ENCODE measurements at regions not wholly inside any gene's neighbourhood (a gene's known extent, or its start where the extent isn't known, plus 50 kb on each side); places are given as distances from the start of the nearest gene placed in this dataset.

GRCh38 chr5:2011481-2012411 lies 129.0 kb upstream of the IRX4 start:
- no peak for DNase-seq (ENCODE audit: low read depth in 2 of 2)

GRCh38 chr5:2010940-2011339 lies 128.2 kb upstream of the IRX4 start:
- DNase-seq (ENCODE audit: low read depth in 2 of 2), result no peak

- no peak for DNase-seq (ENCODE audit: low read depth in 2 of 2)
Observed at GRCh38 chr5:2009986-2010914, 127.5 kb upstream of the IRX4 start.

DNA sequence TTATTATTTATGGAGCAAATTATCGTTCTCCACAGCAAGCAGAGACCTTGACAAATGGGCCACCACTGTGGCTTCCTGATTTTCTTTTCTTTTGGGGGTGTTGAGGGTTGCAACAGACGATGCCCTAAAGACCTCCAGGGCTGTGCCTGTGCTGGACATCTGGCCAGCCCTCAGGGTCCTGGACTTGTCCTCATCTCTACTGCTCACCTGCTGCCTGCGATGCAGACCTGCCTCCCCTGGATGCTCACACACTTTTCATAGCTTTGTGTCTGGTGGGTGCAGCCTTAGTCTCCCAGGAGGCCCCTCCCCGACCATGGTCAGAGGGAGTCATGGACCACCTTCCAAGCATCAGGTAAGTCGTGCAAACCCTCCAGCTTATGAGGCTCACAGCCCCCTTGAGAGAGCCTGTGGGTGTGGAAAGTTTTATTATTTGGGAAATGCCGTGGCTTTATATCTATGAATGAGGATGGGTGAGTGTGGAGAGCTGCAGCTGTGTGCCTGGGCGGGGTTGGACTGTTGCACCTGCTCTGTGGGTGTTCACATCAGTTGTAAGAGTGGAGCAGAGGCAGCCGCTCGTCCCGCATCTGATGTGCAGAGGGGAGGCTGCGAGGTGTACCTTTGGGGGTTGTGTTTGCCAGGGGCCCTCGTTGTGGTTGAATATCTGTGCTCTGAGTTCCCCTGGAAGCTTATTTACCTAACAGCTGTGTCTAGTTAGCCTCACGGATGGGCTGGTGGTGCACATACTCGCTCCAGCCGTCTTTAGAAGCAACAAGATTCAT lies 126.3 kb upstream of the IRX4 start:
- no peak for DNase-seq (ENCODE audit: low read depth in 2 of 2)

GRCh38 chr5:2007878-2008501 lies 125.3 kb upstream of the IRX4 start:
- no peak for DNase-seq (ENCODE audit: low read depth in 2 of 2)

- DNase-seq (ENCODE audit: low read depth in 2 of 2), result no peak
Observed at GRCh38 chr5:2007496-2007877, 124.8 kb upstream of the IRX4 start.

GRCh38 chr5:2006971-2007291 lies 124.2 kb upstream of the IRX4 start:
- no peak for DNase-seq (ENCODE audit: low read depth in 2 of 2)

DNA sequence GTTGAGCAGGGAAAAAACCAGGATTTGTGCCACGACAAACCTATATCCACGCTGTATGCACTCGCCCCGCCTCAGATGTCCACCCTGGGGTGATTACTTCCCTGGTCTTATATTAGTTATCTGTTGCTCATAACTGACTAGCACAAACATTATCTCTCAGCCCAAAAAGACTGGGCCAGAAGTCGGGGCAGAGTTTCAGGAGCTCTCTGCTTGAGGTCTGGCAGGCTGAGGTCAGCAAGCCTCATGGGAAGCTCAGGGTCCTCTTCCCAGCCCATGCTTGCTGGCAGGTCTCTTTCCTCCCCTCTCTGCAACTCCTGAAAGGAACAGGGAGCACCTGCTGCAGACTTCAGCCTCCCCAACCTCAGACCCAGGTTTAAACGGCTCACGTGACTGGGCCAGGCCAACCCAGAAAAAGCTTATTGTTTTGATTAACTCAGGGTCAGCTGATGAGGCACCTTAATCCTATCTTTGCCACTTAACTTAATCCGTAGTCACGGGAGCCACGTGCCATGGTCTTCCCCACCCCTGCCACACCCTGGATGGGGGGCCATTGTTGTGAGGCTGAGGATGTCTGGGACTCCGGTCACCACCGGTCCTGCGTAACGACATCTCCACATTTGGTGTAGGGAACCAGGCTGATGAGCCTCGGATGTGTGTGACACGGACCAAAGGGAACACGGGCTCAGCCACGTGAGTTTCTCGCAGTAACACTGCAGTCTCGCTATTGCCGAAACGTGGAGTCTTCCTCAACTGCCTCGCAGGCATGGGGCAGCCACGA lies 123.7 kb upstream of the IRX4 start:
- DNase-seq (ENCODE audit: low read depth in 2 of 2), result no peak

GRCh38 chr5:2005101-2006041 lies 122.6 kb upstream of the IRX4 start:
- DNase-seq (ENCODE audit: low read depth in 2 of 2), result no peak

DNA sequence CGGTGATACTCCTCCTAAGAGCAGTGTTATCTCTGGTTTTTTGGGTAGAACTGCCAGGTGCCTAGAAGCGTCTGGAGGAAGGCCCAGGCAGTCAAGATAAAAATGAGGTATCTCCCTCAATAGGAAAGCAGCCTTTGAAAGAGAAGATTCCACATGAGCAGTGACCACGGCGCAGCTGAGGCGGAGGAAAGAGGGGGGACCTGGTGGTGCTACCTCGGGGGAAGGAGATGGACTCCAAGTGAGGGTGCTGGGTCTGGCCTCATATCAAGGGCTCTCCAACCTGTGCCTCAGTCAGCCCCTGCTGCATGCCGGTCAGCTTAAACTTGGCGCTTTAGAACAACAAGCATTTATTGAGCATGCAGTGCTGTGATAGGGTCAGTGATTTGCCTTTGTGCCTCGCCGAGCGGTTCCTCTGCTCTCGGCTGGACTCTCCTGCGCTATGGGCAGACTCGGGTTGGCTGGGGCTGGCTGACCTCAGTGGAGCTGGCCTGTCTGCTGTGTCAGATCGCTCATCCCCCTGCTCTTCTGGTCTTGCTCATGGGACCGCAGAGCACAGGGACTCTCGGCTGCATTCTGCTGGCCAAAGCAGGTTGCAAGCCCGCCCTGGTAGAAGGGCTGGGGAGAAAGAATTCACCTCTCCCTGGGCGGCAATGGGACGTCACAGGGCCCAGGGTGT lies 121.1 kb upstream of the IRX4 start:
- DNase-seq (ENCODE audit: low read depth in 2 of 2), result no peak

GRCh38 chr5:2003206-2003605 lies 120.5 kb upstream of the IRX4 start:
- no peak for DNase-seq (ENCODE audit: low read depth in 2 of 2)

- DNase-seq (ENCODE audit: low read depth in 2 of 2), result no peak
Observed at GRCh38 chr5:2001300-2001699, 118.6 kb upstream of the IRX4 start.

GRCh38 chr5:2000591-2000990 lies 117.9 kb upstream of the IRX4 start:
- no peak for DNase-seq (ENCODE audit: low read depth in 2 of 2)

DNA sequence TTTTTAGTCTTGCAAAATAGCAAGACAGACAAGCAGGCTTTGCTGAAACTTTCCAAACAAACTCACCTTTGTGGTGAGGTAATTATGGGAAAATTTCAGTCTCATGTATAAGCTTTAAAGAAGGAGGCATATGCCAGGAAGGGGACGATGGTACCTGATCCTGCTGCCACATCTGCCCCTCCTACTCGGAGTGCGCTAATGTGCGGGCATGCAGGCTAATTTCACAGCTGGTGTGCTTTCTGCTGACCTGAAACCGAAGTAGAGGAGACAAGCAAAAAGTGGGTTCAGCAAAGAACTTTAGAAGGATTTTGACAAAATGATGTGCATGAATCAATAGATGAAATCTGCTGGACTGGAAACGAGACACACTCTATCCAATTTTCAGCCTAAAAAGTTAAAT lies 117.1 kb upstream of the IRX4 start:
- no peak for DNase-seq (ENCODE audit: low read depth in 2 of 2)

DNA sequence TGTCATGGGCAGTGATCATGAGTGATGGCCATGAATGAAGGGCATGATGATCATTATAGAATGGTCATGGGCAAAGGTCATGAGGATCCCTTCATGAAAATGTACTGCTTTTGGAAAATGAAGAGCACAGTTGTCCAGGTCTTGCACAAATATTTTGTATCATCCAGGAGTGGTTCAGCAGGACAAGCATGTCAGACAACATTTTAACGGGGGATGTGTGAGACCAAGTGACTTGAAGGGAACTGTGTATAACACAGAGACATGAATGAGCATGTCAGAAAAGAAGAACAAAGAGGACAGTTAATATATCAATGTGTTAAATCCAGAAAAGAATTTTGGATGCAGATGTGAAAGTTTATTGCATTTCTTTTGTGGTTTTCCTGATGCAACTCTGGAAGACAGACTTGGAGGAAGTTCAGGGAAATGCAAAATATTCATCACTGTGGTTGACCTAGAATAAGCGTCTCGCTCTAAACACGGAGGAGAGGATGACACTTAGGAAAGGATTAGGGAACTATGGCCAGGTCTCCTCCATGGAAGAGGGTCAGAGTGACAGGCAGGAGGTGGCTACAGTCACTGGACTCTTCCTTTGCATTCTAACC lies 116.1 kb upstream of the IRX4 start:
- DNase-seq (ENCODE audit: low read depth in 2 of 2), result no peak

DNA sequence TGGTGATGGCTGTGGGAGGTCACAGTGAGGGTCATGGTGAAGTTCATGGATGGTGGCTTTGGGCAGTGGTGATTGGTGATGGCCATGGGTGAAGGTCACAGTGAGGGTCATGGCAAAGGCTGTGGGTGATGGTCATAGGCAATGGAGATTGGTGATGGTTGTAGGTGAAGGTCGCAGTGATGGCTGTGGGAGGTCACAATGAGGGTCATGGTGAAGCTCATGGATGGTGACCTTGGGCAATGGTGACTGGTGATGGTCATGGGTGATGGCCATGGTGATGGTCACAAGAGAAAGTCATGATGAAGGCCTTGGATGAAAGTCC lies 115.6 kb upstream of the IRX4 start:
- no peak for DNase-seq (ENCODE audit: low read depth in 2 of 2)

GRCh38 chr5:1997640-1998347 lies 115.1 kb upstream of the IRX4 start:
- DNase-seq (ENCODE audit: low read depth in 2 of 2), result no peak

- no peak for DNase-seq (ENCODE audit: low read depth in 2 of 2)
Observed at GRCh38 chr5:1995491-1995890, 112.8 kb upstream of the IRX4 start.
